ENCODE measurements at regions not wholly inside any gene's neighbourhood (a gene's known extent, or its start where the extent isn't known, plus 50 kb on each side); places are given as distances from the start of the nearest gene placed in this dataset.

DNA sequence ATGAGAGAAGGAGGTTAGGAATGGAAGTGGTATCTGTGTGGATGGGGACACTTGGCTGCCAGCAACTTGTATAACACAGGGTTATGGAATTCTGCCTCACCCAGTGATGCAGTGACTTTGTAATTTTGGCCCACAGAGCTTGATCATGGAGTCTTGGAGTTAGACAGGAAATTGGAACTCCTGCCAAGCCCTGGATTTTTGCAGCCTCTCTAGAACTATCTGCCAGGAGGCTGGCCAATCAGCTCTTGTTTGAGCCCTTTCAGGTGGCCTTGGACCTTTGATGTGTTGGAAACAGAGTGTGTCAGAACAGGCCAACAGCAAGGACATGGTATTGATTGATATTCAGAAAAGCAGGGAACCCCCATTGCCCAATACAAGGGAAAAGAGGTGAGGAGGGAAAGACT is 157.7 kb upstream of the GGTLC1 start (continued):
- TF ChIP-seq ZNF696 (CRISPR knock-in tag; conservative IDR thresholded peaks at IDR 0.05) (no peak), POLR2AphosphoS2 (IDR thresholded peaks at IDR 0.05; ENCODE audit: low read length) (no peak), ZNF41 (CRISPR knock-in tag; conservative IDR thresholded peaks at IDR 0.05) (no peak), MXI1 (IDR thresholded peaks at IDR 0.05; ENCODE audit: low read depth, low read length) (no peak)

- DNase-seq (ENCODE audit: extremely low read depth in 1 of 4, low spot score in 3 of 4), result no peak
- FAIRE-seq, result no peak
These were observed 155.8 kb upstream of the GGTLC1 start for GRCh38 chr20:24144371-24144770.

More at GRCh38 chr20:24144371-24144770, 155.8 kb upstream of the GGTLC1 start:
- Histone ChIP-seq H3K36me3 (ENCODE audit: control insufficient read depth, insufficient read depth, low read length) (no peaks in the 10 kb centered on the region), H3K9ac (ENCODE audit: insufficient read depth in 1 of 2, low read depth in 2 of 2, low read length in 2 of 2) (no peak overlapping the region), H3K4me2 (ENCODE audit: insufficient read depth, low read length) (no peak overlapping the region), H3K27me3 (ENCODE audit: control insufficient read depth in 2 of 2, insufficient read depth in 2 of 2, low read length in 2 of 2) (no peaks in the 10 kb centered on the region), H3K27ac (ENCODE audit: extremely low read depth, low read depth, low read length) (no peak overlapping the region), H3K9me3 (replicated peaks; ENCODE audit: control insufficient read depth, insufficient read depth, low read depth, low read length) (no peaks in the 10 kb centered on the region), H3K4me1 (replicated peaks in 1 of 2; ENCODE audit: control insufficient read depth in 2 of 2, insufficient read depth in 2 of 2, low read length in 2 of 2) (no peaks in the 10 kb centered on the region), H3K79me2 (ENCODE audit: control insufficient read depth, insufficient read depth, low read length) (no peaks in the 10 kb centered on the region), H2AFZ (ENCODE audit: low read depth, low read length) (no peak overlapping the region), H4K20me1 (replicated peaks; ENCODE audit: control insufficient read depth, insufficient read depth, low read length) (no peaks in the 10 kb centered on the region; the same call in 1 of the 2 replicates), H3K9me1 (ENCODE audit: control insufficient read depth, insufficient read depth, low read length) (no peaks in the 10 kb centered on the region), H3K4me3 (no peak overlapping the region)
- no peak for TF ChIP-seq ZNF507 (tag; conservative IDR thresholded peaks at IDR 0.05)
- TF ChIP-seq, protein P1, sequence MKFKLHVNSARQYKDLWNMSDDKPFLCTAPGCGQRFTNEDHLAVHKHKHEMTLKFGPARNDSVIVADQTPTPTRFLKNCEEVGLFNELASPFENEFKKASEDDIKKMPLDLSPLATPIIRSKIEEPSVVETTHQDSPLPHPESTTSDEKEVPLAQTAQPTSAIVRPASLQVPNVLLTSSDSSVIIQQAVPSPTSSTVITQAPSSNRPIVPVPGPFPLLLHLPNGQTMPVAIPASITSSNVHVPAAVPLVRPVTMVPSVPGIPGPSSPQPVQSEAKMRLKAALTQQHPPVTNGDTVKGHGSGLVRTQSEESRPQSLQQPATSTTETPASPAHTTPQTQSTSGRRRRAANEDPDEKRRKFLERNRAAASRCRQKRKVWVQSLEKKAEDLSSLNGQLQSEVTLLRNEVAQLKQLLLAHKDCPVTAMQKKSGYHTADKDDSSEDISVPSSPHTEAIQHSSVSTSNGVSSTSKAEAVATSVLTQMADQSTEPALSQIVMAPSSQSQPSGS (CRISPR knock-in tag; IDR thresholded peaks at IDR 0.05), result no peak
- no peak for TF ChIP-seq CBX1 (IDR thresholded peaks at IDR 0.05; ENCODE audit: low read depth)
- no peak for TF ChIP-seq HOMEZ (CRISPR knock-in tag; IDR thresholded peaks at IDR 0.05)
- TF ChIP-seq ZNF134 (CRISPR knock-in tag; conservative IDR thresholded peaks at IDR 0.05), result no peak
- no peak for TF ChIP-seq ZNF140 (CRISPR knock-in tag; IDR thresholded peaks at IDR 0.05)
- no peak for TF ChIP-seq ZFX (CRISPR knock-in tag; IDR thresholded peaks at IDR 0.05)
- TF ChIP-seq BHLHE40 (IDR thresholded peaks at IDR 0.05; ENCODE audit: low read length), result no peak
- no peak for TF ChIP-seq RFX5 (IDR thresholded peaks at IDR 0.05; ENCODE audit: low read depth, low read length)
- in situ Hi-C loops (cut with MboI), result no loop called here
- BruUV-seq (replicated peaks), result no TSS peak
- no peak for ATAC-seq
- intact Hi-C loops (cut with micrococcal nuclease), result no loop called here
- WGBS (ENCODE audit: insufficient coverage, low coverage, missing lambda C conversion rate), result 3% methylated on average over 6 of the region's 8 CpGs
- ChIA-PET CTCF (ENCODE audit: low intra/inter-chr PET ratio) (no interaction called here), POLR2A (no interaction called here)

Measured in K562 (cell line).